GM19099 (cell line): ENCODE measurements at regions not wholly inside any gene's neighbourhood (a gene's known extent, or its start where the extent isn't known, plus 50 kb on each side); places are given as distances from the start of the nearest gene placed in this dataset.

Source experiments
- POLR2A ChIP-seq: IDR thresholded peaks from 3 replicates; pipeline ENCODE4 v1.6.1; 2011; ENCODE audit warnings: low read depth; ENCODE audit not compliant: insufficient read length; ENCODE audit errors: extremely low read depth

DNA sequence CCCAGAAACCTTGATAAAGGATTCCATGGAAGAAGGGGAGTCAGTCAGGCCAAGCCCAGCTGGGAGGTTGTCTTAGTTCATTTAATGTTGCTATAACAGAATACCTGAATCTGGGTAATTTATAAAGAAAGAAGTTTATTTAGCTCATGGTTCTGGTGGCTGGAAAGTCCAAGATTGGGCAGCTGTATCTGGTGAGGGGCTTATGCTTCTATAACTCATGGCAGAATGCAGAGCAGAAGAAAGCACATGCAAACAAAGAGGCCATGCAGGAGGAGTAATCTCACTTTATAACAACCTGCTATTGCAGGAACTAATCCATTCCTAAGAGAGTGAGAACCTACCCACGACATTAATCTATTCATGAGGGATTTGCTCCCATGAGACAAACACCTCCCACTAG is 54.2 kb upstream of the ANKRD1 start:
- no peak for TF ChIP-seq POLR2A

DNA sequence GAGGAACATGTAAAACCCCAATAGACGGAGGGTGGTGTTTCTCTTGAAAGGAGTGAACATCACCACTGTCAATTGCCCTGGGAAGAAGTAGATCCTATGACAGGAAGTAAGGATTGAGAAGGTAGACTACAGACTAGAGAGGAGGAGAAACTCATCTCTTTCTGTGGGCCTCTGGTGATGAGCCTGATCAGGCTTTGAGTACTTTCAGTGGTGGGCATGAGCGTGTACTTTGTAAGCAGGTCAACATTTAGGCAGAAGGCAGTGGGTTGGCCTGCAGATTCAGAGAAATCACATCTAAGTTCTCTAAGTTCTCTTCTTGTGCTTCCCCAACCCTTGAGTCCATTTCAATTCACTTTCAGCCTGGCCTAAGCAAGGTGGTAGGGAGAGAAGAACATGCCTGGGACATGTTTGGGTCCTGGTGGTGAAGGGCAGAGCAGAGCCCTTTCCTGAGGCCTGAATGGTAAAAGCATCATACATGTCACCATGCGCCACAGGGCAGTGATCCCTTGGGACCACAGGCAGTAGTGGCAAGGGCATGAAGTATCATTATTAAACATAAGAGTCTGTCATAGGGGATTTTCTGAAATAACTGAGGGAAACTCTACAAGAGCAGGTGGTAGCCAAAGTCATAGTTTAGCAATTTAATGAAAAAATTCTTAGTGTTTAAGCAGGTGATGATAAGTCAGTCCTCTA is 56.4 kb upstream of the ANKRD1 start:
- no peak for TF ChIP-seq POLR2A

DNA sequence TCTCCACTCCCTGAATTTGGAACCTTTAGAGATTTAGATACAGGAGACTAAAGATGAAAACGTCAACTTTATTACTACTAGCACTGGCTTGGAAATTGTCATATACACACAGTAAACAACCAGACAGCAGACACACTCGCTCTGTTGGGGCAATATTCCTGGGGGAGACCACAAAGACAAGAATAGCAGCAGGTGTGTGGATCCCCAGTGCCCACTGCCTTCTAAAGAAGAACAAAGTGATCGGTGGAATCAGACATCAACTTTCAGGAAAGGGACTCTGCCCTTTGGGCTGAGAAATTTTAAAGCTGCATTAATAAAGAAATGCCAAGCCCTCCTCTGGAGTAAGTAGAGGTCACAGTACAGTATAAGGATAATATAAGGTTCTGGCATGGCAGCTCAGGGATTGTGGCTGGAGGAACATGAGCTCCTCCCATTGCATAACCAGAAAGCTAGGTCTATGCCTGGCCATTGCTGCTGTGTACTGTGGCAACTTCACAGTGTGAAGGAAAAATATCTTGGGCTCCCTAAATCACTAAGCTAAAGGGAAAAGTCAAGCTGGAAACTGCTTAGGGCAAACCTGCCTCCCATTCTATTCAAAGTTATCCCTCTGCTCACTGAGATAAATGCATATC is 57.1 kb upstream of the ANKRD1 start:
- no peak for TF ChIP-seq POLR2A

DNA sequence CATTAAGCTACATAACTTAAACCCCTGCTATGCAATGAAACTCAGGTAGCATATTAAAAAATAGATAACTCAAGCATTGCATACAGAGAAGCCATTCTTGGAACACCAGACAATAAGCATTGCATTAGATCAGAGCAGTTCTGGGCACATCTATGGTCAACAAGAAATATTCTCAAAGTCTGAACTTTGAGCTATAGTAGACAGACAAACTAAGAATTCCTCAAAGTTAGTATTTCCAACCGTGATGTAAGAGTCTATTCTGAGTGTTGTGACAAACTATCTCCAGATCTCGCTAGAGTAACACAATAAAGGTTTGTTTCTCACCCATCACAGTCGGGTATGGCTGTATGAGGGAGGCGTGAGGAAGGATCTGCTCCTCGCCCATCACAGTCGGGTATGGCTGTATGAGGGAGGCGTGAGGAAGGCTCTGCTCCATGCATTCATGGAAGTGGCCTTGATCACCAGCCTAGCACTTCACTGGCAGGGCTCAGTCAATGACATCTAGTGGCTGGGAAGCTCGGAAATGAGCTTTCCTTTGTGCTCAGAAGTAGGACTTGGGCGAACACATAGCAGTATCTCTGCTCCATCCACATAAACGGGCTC is 61.6 kb upstream of the ANKRD1 start:
- no peak for TF ChIP-seq POLR2A

DNA sequence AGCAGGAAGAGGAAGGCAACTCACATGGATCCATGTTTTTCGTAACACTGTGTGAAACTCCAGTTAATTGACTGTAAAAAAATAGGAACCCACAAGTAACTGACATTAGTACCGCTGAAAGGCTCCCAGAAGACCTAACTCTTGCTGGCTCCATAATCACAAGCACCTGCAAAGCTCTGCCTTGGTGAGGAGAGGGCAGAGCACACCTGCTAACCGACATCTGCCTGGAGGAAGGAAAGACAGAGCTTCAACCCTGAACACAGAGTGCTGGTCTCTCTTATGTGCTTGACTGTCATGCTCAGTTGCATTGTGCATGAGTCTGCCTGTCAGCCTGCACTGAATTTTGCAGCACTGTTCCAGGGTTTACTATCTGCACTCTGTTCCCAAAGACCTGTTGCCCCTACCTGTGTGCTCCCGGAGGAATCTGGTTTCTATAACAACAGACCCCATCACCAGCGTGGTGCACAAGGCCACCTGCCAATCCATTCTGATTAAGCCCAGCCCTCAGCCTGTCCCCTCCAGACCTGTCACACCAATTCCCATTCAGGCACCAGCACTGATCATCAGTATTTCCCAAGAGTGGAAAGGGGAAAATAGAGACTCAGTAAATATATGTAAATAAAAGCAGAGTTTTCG is 63.1 kb upstream of the ANKRD1 start:
- TF ChIP-seq POLR2A = no peak

DNA sequence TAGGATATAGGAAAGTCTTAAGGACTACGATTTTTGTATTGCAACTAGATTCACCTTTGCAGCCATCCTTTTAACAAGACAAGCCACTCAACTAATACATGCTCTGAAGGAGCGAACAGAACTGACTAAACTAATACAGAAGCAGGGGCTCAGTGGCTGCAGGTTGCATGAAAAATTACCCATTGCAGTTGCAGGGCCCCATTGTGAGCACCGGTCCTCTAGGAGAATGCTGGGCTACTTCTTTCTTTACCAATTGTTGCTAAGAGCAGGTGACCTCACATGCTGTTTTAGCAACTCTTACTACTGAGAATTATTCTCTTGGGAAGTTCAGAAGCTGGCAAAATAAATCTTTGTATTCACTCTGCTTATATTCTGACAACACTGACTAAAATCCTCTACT is 64.0 kb upstream of the ANKRD1 start:
- TF ChIP-seq POLR2A = no peak

DNA sequence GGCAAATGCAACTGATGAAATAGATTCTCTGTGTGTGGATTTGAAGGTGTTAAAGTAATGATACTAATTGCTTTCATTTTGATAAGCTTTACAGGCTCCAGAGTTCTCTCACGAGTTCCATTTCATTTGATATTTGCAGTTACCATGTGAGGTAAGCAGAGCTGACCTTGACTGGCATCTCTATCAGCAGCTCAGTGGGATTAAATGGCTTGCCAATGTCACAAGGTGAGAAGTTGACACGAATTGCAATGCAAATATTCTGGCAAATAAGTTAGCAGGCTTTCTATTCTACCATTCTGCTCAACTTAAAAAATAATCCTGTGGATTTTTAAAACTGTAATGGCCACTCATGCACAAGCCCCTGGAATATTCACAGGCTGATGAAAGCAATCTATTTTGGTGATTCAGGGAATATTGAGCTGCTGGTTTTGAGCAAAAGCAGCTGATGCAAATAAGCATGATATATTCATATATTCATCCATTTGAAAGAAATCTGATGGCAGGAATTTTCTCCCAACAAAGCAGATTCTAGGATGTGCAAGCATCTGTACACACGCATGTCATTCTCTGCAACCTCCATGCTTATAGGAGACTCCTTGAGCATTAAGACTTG is 64.5 kb upstream of the ANKRD1 start:
- TF ChIP-seq POLR2A = no peak

DNA sequence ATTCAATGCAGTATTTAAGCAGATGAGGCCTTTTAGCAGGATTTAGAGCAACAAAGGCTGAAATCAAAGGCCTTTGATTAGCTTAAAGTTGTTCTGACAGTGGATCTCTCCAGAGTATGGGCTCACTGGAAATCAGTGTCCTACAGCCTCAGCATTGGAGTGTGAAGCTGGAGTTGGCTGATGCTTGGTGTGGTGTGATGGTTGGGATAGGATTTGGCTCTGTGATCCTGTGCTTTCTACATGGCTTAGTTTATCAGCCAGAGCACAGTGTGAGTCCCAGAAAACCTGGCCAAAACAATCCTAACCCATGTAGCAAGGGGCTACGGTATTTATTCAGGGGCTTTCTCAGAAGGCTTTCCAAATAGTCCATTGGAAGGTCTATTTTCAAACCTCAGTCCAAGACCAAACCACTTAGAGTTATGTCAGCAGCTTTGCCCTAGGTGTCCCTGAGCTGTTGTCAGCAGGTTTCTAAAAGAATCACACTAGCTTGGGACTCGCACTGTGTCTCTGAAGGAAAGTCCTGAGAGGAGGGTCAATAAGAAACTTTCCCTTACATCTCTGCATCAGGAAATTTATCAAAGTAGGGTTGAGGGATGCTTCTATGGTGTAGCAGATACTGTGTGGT is 65.4 kb upstream of the ANKRD1 start:
- TF ChIP-seq POLR2A = no peak

DNA sequence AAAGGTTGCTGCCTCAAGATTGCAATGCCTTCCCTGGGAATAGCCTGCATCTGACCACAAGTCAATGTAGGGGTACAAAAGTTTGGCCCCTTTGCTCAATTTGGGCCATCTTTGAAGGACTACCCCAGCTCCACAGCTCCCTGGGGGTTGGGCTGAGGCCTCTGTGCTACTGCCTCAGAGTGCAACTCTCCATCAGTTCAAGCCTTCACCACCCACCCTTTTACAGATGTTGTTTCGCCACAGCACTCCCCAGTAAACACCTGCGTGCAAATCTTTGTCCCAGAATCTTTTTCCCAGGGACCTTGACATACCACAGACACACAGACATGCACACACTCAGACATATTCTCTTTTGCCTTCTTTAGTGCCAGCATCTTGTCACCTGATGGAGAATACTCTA is 66.0 kb upstream of the ANKRD1 start:
- no peak for TF ChIP-seq POLR2A

DNA sequence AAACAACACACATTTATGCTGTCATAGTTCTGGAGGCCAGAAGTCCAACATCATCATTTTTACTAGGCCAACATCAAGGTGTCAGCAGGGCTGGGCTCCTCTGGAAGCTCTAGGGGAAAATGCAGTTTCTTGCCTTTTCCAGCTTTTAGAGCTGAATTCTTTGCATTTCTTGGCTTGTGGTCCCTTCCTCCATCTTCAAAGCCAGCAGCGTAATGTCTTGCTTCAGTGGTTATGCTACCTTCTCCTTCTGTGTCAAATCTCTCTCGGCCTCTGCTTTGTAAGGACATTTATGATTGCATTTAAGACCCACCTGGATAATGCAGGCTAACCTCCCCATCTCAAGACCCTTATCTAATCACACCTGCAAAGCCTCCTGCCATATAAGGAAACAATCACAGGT is 66.5 kb upstream of the ANKRD1 start:
- TF ChIP-seq POLR2A = no peak

DNA sequence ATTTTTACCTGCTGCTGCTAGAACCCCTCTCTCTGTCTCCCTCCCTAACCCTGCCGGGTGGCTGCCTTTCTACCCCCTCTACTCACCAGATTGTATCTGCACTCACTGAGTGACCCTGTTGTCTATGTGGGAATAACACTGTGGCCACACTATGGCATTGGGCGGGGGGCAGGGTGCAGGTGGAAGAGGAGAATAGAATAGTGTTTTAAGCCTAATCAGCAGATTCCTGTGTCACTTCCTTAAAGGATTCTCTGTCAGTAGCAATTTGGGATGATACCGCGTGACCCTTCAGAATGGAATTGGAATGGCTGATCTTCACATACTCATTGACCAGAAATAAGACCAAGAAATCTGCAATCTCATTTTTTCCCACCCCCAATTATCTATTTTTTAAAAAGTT is 67.1 kb upstream of the ANKRD1 start:
- no peak for TF ChIP-seq POLR2A

DNA sequence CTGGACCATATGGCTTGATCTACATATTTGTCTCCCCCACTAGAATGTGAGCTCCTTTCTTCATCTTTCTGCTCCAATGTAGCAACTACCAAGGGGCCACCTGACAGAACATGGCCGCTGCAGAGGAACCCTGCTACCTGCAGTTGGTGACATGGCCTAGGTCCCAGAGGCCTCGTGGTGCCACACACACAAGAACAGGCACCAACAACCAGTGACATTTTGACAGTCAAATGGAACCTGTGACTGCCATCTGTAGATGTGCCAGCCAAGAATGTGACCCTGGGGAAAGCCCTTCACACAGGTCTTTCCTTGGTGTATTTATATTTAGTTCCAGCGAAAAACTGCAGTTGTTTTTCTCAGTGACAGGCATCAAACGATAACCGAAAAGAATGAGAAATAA is 67.9 kb upstream of the ANKRD1 start:
- no peak for TF ChIP-seq POLR2A

DNA sequence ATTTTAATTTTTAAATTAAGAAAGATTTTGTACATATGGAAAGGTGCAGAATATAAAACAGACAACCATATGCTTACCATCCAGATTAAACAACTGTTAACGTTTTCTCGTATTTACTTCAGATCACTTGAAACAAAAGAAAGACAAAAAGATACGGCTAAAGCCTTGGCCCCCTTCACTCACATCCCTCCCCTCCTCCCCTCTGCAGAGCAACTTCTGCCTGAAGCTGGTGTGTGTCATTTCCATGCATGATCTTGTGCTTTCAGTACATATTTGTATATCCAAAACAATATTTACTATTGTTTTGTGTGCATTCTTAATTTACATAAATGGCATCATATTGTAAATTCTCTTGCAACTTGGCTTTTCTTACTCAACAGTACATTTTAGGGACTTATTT is 68.5 kb upstream of the ANKRD1 start:
- no peak for TF ChIP-seq POLR2A

DNA sequence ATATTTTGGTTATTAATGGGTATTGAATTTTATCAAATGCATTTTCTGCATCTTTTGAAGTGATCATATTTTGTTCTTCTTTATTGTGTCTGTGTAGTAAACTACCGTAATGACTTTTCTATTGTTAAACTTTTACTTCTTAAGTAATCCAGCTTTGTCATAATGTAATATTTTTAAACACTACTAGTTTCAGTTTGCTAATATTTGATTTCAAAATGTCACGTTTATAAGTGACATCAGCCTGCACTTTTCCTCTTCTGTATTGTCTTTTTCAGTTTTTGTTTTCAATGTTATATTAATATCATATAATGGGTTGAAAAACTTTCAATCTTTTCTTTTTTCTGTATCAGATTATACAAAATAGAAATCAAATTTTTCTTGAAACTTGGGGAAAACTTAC is 71.6 kb upstream of the ANKRD1 start:
- no peak for TF ChIP-seq POLR2A

DNA sequence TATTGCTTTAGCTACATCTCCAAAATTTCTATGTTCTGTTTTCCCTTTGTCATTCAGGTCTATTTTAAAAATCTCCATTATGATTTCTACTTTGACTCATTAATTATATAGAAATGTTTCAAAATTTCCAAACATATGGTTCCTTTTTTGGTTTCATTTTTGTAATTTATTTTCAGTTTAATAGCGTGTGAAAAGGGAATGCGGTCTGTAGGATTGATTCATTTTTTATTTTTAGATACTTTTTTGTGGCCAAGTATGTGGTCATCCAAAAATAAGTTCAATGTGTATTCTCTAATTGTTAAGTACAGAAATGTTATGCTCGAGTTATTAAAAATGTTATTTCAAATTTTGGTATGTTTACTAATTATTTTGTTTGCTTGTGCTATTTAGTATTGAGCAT is 72.5 kb upstream of the ANKRD1 start:
- no peak for TF ChIP-seq POLR2A
